Esophagus muscularis mucosa (tissue), 4 donors: ENCODE measurements at regions not wholly inside any gene's neighbourhood (a gene's known extent, or its start where the extent isn't known, plus 50 kb on each side); places are given as distances from the start of the nearest gene placed in this dataset.

Experiments used
- CTCF ChIP-seq, 3 experiments: fragments of 200-600 bp in 2 of 3; fragments of 450-650 bp in 1 of 3; sonication (generic) in 2 of 3; IDR thresholded peaks; one replicate each; pipeline ENCODE4 v1.5.1; 2017 to 2019; ENCODE audit warnings: antibody characterized with exemption in 3 of 3, mild to moderate bottlenecking in 2 of 3, moderate library complexity in 1 of 3
- EP300 ChIP-seq: sonication (generic); formaldehyde crosslinking; IDR thresholded peaks from one replicate; pipeline ENCODE4 v1.6.1; 2017; ENCODE audit warnings: antibody characterized with exemption
- POLR2A ChIP-seq: fragments of 450-650 bp; IDR thresholded peaks from one replicate; pipeline ENCODE4 v1.6.1; 2017; ENCODE audit warnings: antibody characterized with exemption, moderate library complexity, mild to moderate bottlenecking, low read depth
- POLR2AphosphoS5 ChIP-seq, 2 donors: sonication (generic); formaldehyde crosslinking; IDR thresholded peaks; one replicate each; pipeline ENCODE4 v1.6.1; 2017; ENCODE audit warnings: antibody characterized with exemption in 2 of 2

- no peak for TF ChIP-seq CTCF (IDR thresholded peaks at IDR 0.05)
- TF ChIP-seq EP300: no peak
- no peak for TF ChIP-seq POLR2A
- no peak for TF ChIP-seq POLR2AphosphoS5 (IDR thresholded peaks at IDR 0.05)
These were observed 384.4 kb downstream of the MIAT start for GRCh38 chr22:27041745-27042310.
